ENCODE measurements at regions not wholly inside any gene's neighbourhood (a gene's known extent, or its start where the extent isn't known, plus 50 kb on each side); places are given as distances from the start of the nearest gene placed in this dataset.

DNA sequence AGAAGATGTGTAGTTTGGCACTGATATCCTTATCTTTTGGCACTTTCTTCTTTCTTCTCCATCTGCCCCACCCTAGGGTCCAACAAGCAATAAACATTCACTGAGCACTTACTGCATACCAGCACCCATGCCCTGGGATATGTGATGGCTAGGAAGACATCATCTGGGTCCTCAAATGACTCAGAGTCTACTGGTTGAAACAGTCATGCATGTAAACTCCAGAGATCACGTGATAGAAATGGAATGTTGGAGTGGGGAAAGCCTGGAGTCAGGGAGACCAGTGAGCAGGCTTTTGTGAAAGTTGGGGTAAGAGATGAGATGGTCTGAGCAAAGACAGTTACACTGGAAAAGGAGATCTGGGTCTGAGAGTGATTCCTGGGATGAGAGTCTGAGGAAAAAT is 724.9 kb upstream of the TENM4 start:
- dilution Hi-C loops (cut with MboI; ENCODE audit: extremely low pct_ligation_motif_present, low sequenced_read_pairs) = no loop called here
- intact Hi-C loops (cut with micrococcal nuclease) = no loop called here
- no peaks in the 10 kb centered on the region for H3K79me2 ChIP-seq (ENCODE audit: control insufficient read depth, insufficient read depth, low read length)
- H3K36me3 ChIP-seq (ENCODE audit: control insufficient read depth in 2 of 2, extremely low read depth in 1 of 2, insufficient read depth in 2 of 2, low read length in 2 of 2) = no peaks in the 10 kb centered on the region
- no peak overlapping the region for H2AFZ ChIP-seq (ENCODE audit: low read depth, low read length)
- no peaks in the 10 kb centered on the region for H3K4me1 ChIP-seq (ENCODE audit: control insufficient read depth, extremely low read depth, insufficient read depth, low read length)
- H3K4me3 ChIP-seq (replicated peaks in 1 of 3; ENCODE audit: insufficient read depth in 1 of 3, low read depth in 1 of 3, low read length in 3 of 3) = no peak overlapping the region
- H3K4me2 ChIP-seq (ENCODE audit: insufficient read depth, low read length) = no peak overlapping the region
- BruUV-seq (replicated peaks) = no TSS peak
- no peaks in the 10 kb centered on the region for H3K9me1 ChIP-seq (replicated peaks; ENCODE audit: control insufficient read depth, extremely low read depth, insufficient read depth, low read length)
- H3K27me3 ChIP-seq (ENCODE audit: control insufficient read depth in 2 of 2, insufficient read depth in 2 of 2, low read length in 2 of 2) = no peaks in the 10 kb centered on the region
- ChIA-PET CTCF (no interaction called here), POLR2A (no interaction called here)
- H4K20me1 ChIP-seq (replicated peaks; ENCODE audit: control insufficient read depth, extremely low read depth, insufficient read depth, low read length) = no peaks in the 10 kb centered on the region
- no peak overlapping the region for H3K27ac ChIP-seq (ENCODE audit: insufficient read depth, low read depth, low read length)
- H3K9me3 ChIP-seq (replicated peaks; ENCODE audit: control insufficient read depth, insufficient read depth, low read length) = no peaks in the 10 kb centered on the region
- no peak for TF ChIP-seq JUN (IDR thresholded peaks at IDR 0.05; ENCODE audit: borderline replicate concordance, insufficient read depth, insufficient read length, low read depth)
- TF ChIP-seq POLR2A (IDR thresholded peaks at IDR 0.05; ENCODE audit: low read depth, low read length) = no peak
- no peak for TF ChIP-seq FOS (IDR thresholded peaks at IDR 0.05; ENCODE audit: borderline replicate concordance, insufficient read depth, low read length)
- no peak for TF ChIP-seq POLR2AphosphoS5 (IDR thresholded peaks at IDR 0.05; ENCODE audit: insufficient read depth, low read depth, low read length)
- no peak for TF ChIP-seq EZH2 (IDR thresholded peaks at IDR 0.05; ENCODE audit: borderline replicate concordance, low read depth, low read length, severe bottlenecking)
- no peak for TF ChIP-seq MAX (IDR thresholded peaks at IDR 0.05; ENCODE audit: insufficient read depth, insufficient read length)
- TF ChIP-seq GATA2 (IDR thresholded peaks at IDR 0.05; ENCODE audit: insufficient read depth, insufficient read length, low read depth, low read length) = no peak
- TF ChIP-seq MYC (IDR thresholded peaks at IDR 0.05; ENCODE audit: low read depth, low read length) = no peak
- no peak for TF ChIP-seq CTCF (IDR thresholded peaks at IDR 0.05; ENCODE audit: extremely low read depth in 1 of 2, insufficient read depth in 1 of 2, low read depth in 1 of 2, low read length in 2 of 2)
- no peak overlapping the region for H3K9ac ChIP-seq (replicated peaks; ENCODE audit: extremely low read depth, insufficient read depth, low read length)
- no peak for FAIRE-seq
- no peak for DNase-seq (ENCODE audit: low read depth, low spot score)
